Tibial artery (tissue), 4 donors: ENCODE measurements at regions not wholly inside any gene's neighbourhood (a gene's known extent, or its start where the extent isn't known, plus 50 kb on each side); places are given as distances from the start of the nearest gene placed in this dataset.
"Not testable (repeated sequence)": the region's sequence is repeated elsewhere in the genome, so short reads cannot be mapped to it uniquely, and the experiment has no call there.

ENCODE experiments used
- DNase-seq, 2 donors: peaks; one replicate each; pipeline ENCODE4 v3.0.0-alpha.2; 2019
- H3K27ac ChIP-seq, 2 donors: fragments of 200-600 bp; sonication (generic) in 1 of 2; 1 replicate in 1 of 2; 2 replicates in 1 of 2; pipeline ENCODE4 v1.5.1; 2018 to 2019; ENCODE audit warnings: mild to moderate bottlenecking in 1 of 2
- H3K27me3 ChIP-seq, 2 donors: fragments of 200-600 bp; sonication (generic) in 1 of 2; one replicate each; pipeline versions ENCODE4 v1.5.1 to v1.6.0; 2016 to 2019
- H3K36me3 ChIP-seq, 3 donors: fragments of 200-600 bp; sonication (generic) in 2 of 3; one replicate each; pipeline ENCODE4 v1.5.1; 2016 to 2019; ENCODE audit warnings: mild to moderate bottlenecking in 2 of 3
- H3K4me1 ChIP-seq, 4 donors: fragments of 200-600 bp; sonication (generic) in 2 of 4; 1 replicate in 3 of 4; 2 replicates in 1 of 4; pipeline ENCODE4 v1.5.1; 2016 to 2019
- H3K4me3 ChIP-seq, 2 donors: fragments of 200-600 bp; sonication (generic) in 1 of 2; 1 replicate in 1 of 2; 2 replicates in 1 of 2; pipeline ENCODE4 v1.5.1; 2018 to 2019; ENCODE audit warnings: mild to moderate bottlenecking in 2 of 2
- H3K9me3 ChIP-seq, 3 donors: fragments of 200-600 bp; sonication (generic) in 1 of 3; one replicate each; pipeline ENCODE4 v1.5.1; 2016 to 2019
- intact Hi-C: fragments of 100-400 bp; cut with DNase I; formaldehyde crosslinking; loops from one replicate; pipeline ENCODE4 v1.15.0; 2023; ENCODE audit warnings: low total_unique reads
- TF ChIP-seq, protein P1 (sequence below), 2 experiments: fragments of 200-600 bp in 1 of 2; fragments of 450-650 bp in 1 of 2; IDR thresholded peaks; one replicate each; pipeline ENCODE4 v1.5.1; 2017 to 2019; ENCODE audit warnings: antibody characterized with exemption in 2 of 2, mild to moderate bottlenecking in 1 of 2, moderate library complexity in 1 of 2

GRCh38 chr3:18086760-18087159 is 338.4 kb downstream of the SATB1 start:
- H3K36me3 ChIP-seq = no peaks in the 10 kb centered on the region
- H3K4me3 ChIP-seq = no peak overlapping the region
- no peak overlapping the region for H3K27ac ChIP-seq
- intact Hi-C loops = no loop called here
- no peaks in the 10 kb centered on the region for H3K27me3 ChIP-seq
- no peak for DNase-seq
- H3K4me1 ChIP-seq = no peaks in the 10 kb centered on the region
- no peaks in the 10 kb centered on the region for H3K9me3 ChIP-seq
- TF ChIP-seq, protein P1, sequence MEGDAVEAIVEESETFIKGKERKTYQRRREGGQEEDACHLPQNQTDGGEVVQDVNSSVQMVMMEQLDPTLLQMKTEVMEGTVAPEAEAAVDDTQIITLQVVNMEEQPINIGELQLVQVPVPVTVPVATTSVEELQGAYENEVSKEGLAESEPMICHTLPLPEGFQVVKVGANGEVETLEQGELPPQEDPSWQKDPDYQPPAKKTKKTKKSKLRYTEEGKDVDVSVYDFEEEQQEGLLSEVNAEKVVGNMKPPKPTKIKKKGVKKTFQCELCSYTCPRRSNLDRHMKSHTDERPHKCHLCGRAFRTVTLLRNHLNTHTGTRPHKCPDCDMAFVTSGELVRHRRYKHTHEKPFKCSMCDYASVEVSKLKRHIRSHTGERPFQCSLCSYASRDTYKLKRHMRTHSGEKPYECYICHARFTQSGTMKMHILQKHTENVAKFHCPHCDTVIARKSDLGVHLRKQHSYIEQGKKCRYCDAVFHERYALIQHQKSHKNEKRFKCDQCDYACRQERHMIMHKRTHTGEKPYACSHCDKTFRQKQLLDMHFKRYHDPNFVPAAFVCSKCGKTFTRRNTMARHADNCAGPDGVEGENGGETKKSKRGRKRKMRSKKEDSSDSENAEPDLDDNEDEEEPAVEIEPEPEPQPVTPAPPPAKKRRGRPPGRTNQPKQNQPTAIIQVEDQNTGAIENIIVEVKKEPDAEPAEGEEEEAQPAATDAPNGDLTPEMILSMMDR (IDR thresholded peaks at IDR 0.05) = no peak

DNA sequence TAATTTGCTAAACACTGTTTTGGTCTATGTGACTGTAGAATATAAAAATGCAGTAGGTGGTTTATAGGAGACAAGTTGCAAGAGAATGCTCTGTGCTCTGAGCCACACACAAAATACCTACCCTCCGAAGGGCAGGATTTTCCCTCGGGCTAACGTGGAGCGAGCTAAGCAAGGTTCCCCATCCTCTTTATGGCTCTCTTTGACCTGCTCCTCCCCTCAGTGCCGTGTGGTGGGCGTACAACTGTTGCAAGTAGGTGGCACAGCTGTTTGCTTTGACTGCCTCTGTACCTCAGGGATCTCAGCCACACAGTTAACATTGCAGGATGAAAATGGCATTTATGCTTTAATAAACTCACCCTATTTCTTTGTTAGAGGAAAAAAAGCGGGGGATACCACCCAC is 339.1 kb downstream of the SATB1 start:
- intact Hi-C loops = no loop called here
- TF ChIP-seq, protein P1 (IDR thresholded peaks at IDR 0.05) = no peak
- H3K4me1 ChIP-seq = no peaks in the 10 kb centered on the region
- no peaks in the 10 kb centered on the region for H3K36me3 ChIP-seq
- no peak overlapping the region for H3K4me3 ChIP-seq
- no peaks in the 10 kb centered on the region for H3K27me3 ChIP-seq
- H3K9me3 ChIP-seq = no peaks in the 10 kb centered on the region
- DNase-seq = no peak
- no peak overlapping the region for H3K27ac ChIP-seq

DNA sequence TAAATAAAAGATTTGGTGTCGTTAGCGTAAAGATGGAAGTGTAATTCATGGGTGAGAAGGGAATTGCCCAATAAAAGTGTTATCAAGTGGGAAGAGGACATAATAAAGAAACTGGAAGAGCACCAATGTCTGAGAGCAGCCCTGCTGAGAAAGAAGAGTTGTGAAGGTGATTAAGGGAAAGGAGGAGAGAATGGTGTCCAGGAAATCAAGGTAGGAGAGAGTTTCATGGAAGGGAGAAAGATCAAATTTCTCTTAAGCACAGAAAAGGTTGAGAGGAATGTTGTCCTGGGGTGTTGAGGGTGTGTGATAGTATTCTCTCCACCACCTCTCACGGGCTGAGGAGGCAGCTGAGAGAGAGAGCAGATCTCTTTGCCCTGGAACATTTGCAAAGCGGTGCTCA is 339.7 kb downstream of the SATB1 start:
- H3K4me3 ChIP-seq = no peak overlapping the region
- intact Hi-C loops = no loop called here
- TF ChIP-seq, protein P1 (IDR thresholded peaks at IDR 0.05) = no peak

GRCh38 chr3:18083273-18083590 is 340.8 kb upstream of the TBC1D5 start:
- intact Hi-C loops, H3K4me3 ChIP-seq, H3K36me3 ChIP-seq, H3K9me3 ChIP-seq, H3K27ac ChIP-seq, H3K4me1 ChIP-seq, H3K27me3 ChIP-seq, DNase-seq: not testable (repeated sequence)

More for the DNA sequence above, 339.7 kb downstream of the SATB1 start:
- DNase-seq = no peak
- H3K9me3 ChIP-seq = no peaks in the 10 kb centered on the region
- no peak overlapping the region for H3K27ac ChIP-seq
- H3K27me3 ChIP-seq = no peaks in the 10 kb centered on the region
- no peaks in the 10 kb centered on the region for H3K36me3 ChIP-seq
- H3K4me1 ChIP-seq = no peaks in the 10 kb centered on the region

DNA sequence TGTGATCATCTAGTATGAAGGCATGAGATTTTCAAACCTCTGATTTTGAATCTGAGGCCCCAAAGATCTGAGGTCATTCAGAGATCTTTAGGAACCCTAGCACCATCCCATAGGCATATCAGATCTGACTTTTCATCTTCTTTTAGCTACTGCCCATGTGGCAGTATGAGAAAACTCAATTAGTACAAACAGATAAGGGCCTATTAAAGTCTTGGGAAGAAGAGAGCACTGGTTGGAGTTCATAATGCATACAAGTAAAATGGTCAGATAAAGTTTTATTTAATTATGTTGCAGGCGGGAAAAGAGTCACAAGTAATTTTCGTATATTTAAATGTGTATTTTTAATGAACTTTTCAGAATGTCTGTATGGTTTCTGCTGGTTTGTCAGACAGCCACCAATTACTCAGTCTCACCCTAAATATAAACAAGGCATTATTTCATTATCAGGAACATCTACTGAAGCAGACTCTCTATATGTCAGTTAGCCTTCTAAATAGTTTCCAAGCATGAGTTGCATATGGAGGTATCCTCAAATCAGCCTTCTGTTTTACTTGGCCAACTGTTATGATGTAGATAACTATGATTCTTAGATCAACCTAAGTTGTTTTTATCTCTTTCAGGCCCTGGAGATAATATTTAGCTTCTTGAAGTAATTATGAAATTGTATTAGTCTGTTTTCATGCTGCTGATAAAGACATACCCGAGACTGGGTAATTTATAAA is 340.3 kb upstream of the TBC1D5 start:
- Histone ChIP-seq H3K27me3 (no peaks in the 10 kb centered on the region), H3K9me3 (no peaks in the 10 kb centered on the region), H3K4me3 (no peak overlapping the region), H3K36me3 (no peaks in the 10 kb centered on the region), H3K27ac (no peak overlapping the region), H3K4me1 (no peaks in the 10 kb centered on the region)
- intact Hi-C loops = no loop called here
- DNase-seq = no peak
- TF ChIP-seq, protein P1 (IDR thresholded peaks at IDR 0.05) = no peak

DNA sequence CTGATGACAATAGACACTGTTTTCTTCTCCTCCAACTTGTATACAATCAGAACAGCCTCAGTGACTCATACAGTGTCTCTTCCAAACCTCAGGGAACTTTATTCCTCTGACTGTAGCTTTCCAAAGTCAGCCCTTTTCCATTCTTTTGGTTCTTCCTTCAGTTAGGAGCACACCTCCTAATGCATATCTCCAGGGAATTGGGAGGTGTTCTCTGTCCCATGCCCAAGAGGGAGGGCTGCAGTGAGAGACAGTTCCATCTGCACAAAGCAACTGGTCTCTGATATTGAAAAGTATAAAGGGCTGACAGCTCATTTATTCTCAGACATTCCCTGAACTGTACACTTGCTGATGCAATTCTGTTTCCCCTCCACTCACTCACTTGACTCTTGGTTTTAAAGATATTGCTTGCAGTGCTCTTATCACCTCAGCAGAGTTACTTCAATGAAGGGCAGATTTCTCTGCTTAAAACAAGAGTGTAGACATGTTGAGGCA is 337.8 kb upstream of the TBC1D5 start:
- no peaks in the 10 kb centered on the region for H3K36me3 ChIP-seq
- no peak for DNase-seq
- no peak overlapping the region for H3K4me3 ChIP-seq
- no peaks in the 10 kb centered on the region for H3K27me3 ChIP-seq
- TF ChIP-seq, protein P1 (IDR thresholded peaks at IDR 0.05) = no peak
- H3K9me3 ChIP-seq = no peaks in the 10 kb centered on the region
- no peak overlapping the region for H3K27ac ChIP-seq
- intact Hi-C loops = no loop called here
- no peaks in the 10 kb centered on the region for H3K4me1 ChIP-seq
